HG02678 (cell line): ENCODE measurements at regions not wholly inside any gene's neighbourhood (a gene's known extent, or its start where the extent isn't known, plus 50 kb on each side); places are given as distances from the start of the nearest gene placed in this dataset.

Experiments
- ATAC-seq: cut with Tn5 transposase; IDR thresholded peaks from one replicate; pipeline ENCODE4 v1.9.1; 2021; ENCODE audit warnings: mild to moderate bottlenecking, moderate library complexity; ENCODE audit not compliant: unreplicated experiment

GRCh38 chr7:106797937-106798336 lies 67.1 kb upstream of the PIK3CG start:
- ATAC-seq, result no peak

GRCh38 chr7:106802589-106802988 lies 62.5 kb upstream of the PIK3CG start:
- ATAC-seq, result no peak

- ATAC-seq, result no peak
Measured at GRCh38 chr7:106806556-106806955, 58.5 kb upstream of the PIK3CG start.

GRCh38 chr7:106807474-106807873 lies 57.6 kb upstream of the PIK3CG start:
- ATAC-seq, result no peak

GRCh38 chr7:106808967-106809635 lies 56.0 kb upstream of the PIK3CG start:
- no peak for ATAC-seq

- no peak for ATAC-seq
Measured at GRCh38 chr7:106811472-106811871, 53.6 kb upstream of the PIK3CG start.

- ATAC-seq, result no peak
Measured at GRCh38 chr7:106812027-106812643, 52.9 kb upstream of the PIK3CG start.

GRCh38 chr7:106813705-106814305 lies 51.3 kb upstream of the PIK3CG start:
- no peak for ATAC-seq

DNA sequence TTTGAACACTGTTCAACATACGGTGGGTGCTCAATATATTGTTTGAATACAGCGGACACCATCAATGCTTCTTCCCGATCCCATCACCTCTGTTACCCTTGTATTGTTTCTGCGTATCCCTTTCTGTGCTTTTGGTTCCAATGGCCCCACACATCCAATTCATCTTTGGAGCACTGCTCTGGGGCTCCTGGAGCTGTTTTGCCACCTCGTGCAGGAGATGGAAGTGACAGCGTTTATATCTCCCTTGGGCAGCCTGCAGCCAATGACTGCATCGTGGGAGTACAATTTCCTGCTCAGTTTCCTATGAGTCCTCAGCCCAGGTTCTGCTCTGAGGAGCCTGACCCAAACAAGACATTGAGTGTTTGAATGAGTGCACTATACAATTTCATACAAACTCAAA lies 50.2 kb upstream of the PIK3CG start:
- ATAC-seq, result no peak
